Activated naive CD8-positive, alpha-beta T cell treated with anti-CD3 and anti-CD28 coated beads, Interleukin-2, amount 10 ng/mL, durations not matched to agents 7 days and 5 days (primary cell): ENCODE measurements at regions not wholly inside any gene's neighbourhood (a gene's known extent, or its start where the extent isn't known, plus 50 kb on each side); places are given as distances from the start of the nearest gene placed in this dataset.

ENCODE experiments used
- ATAC-seq: fragments of 150-1000 bp; cut with Tn5 transposase; one replicate; pipeline ENCODE4 v1.10.0; 2021; ENCODE audit warnings: low read depth, moderate library complexity
- POLR2A ChIA-PET: fragments of 350-600 bp; sonication (Branson Sonifier 250); formaldehyde crosslinking; loops from one replicate; lab custom pipeline; 2021; ENCODE audit warnings: antibody characterized with exemption; lab: Charles Lee
- DNase-seq: peaks from one replicate; pipeline ENCODE4 v3.0.0; 2021
- H3K27ac Mint-ChIP-seq: one replicate; pipeline ENCODE4 v1.8.0; 2022; ENCODE audit warnings: mild to moderate bottlenecking, mixed read lengths
- H3K27me3 Mint-ChIP-seq: one replicate; pipeline ENCODE4 v1.8.0; 2022; ENCODE audit warnings: mild to moderate bottlenecking, moderate library complexity, mixed read lengths
- H3K36me3 Mint-ChIP-seq: one replicate; pipeline ENCODE4 v1.8.0; 2021; ENCODE audit warnings: mild to moderate bottlenecking, mixed read lengths
- H3K4me1 Mint-ChIP-seq: one replicate; pipeline ENCODE4 v1.8.0; 2021; ENCODE audit warnings: mixed read lengths
- H3K4me3 Mint-ChIP-seq: one replicate; pipeline ENCODE4 v1.8.0; 2022; ENCODE audit warnings: mild to moderate bottlenecking, moderate library complexity, mixed read lengths
- H3K9me3 Mint-ChIP-seq: one replicate; pipeline ENCODE4 v1.8.0; 2021; ENCODE audit warnings: mixed read lengths

- peaks cover 5% of the 10 kb centered on the region for H3K27me3 Mint-ChIP-seq
- DNase-seq (no peak), ATAC-seq (no peak)
- H3K36me3 Mint-ChIP-seq: peaks cover 3% of the 10 kb centered on the region
- H3K27ac Mint-ChIP-seq: no peak overlapping the region
- POLR2A ChIA-PET: no interaction called here
- peaks cover 13% of the 10 kb centered on the region for H3K9me3 Mint-ChIP-seq
- H3K4me3 Mint-ChIP-seq: no peak overlapping the region
- no peaks in the 10 kb centered on the region for H3K4me1 Mint-ChIP-seq
Observed at GRCh38 chr6:119575721-119576120, 226.2 kb upstream of the MAN1A1 start.

GRCh38 chr6:119568580-119568979 lies 219.0 kb upstream of the MAN1A1 start:
- Mint-ChIP-seq H3K27me3 (no peaks in the 10 kb centered on the region), H3K36me3 (no peaks in the 10 kb centered on the region), H3K4me1 (no peaks in the 10 kb centered on the region), H3K4me3 (no peak overlapping the region), H3K27ac (no peak overlapping the region), H3K9me3 (no peaks in the 10 kb centered on the region)
- POLR2A ChIA-PET: no interaction called here
- DNase-seq (no peak), ATAC-seq (no peak)

GRCh38 chr6:119566546-119567260 lies 217.1 kb upstream of the MAN1A1 start:
- DNase-seq (no peak), ATAC-seq (no peak)
- Mint-ChIP-seq H3K27ac (no peak overlapping the region), H3K4me1 (no peaks in the 10 kb centered on the region), H3K9me3 (no peaks in the 10 kb centered on the region), H3K4me3 (no peak overlapping the region), H3K27me3 (no peaks in the 10 kb centered on the region), H3K36me3 (no peaks in the 10 kb centered on the region)
- POLR2A ChIA-PET: no interaction called here

- ATAC-seq (no peak), DNase-seq (no peak)
- POLR2A ChIA-PET: no interaction called here
- Mint-ChIP-seq H3K36me3 (no peaks in the 10 kb centered on the region), H3K9me3 (no peaks in the 10 kb centered on the region), H3K27ac (no peak overlapping the region), H3K4me3 (no peak overlapping the region), H3K4me1 (no peaks in the 10 kb centered on the region), H3K27me3 (no peaks in the 10 kb centered on the region)
Observed at GRCh38 chr6:119565893-119566292, 216.3 kb upstream of the MAN1A1 start.

GRCh38 chr6:119562168-119562567 lies 212.6 kb upstream of the MAN1A1 start:
- H3K9me3 Mint-ChIP-seq: no peaks in the 10 kb centered on the region
- no peak overlapping the region for H3K27ac Mint-ChIP-seq
- DNase-seq (no peak), ATAC-seq (no peak)
- POLR2A ChIA-PET: no interaction called here
- H3K4me3 Mint-ChIP-seq: no peak overlapping the region
- no peaks in the 10 kb centered on the region for H3K4me1 Mint-ChIP-seq
- no peaks in the 10 kb centered on the region for H3K27me3 Mint-ChIP-seq
- H3K36me3 Mint-ChIP-seq: no peaks in the 10 kb centered on the region

GRCh38 chr6:119559586-119559985 lies 210.0 kb upstream of the MAN1A1 start:
- no peak overlapping the region for H3K4me3 Mint-ChIP-seq
- no peaks in the 10 kb centered on the region for H3K4me1 Mint-ChIP-seq
- DNase-seq (no peak), ATAC-seq (no peak)
- H3K36me3 Mint-ChIP-seq: no peaks in the 10 kb centered on the region
- H3K9me3 Mint-ChIP-seq: no peaks in the 10 kb centered on the region
- H3K27ac Mint-ChIP-seq: no peak overlapping the region
- POLR2A ChIA-PET: no interaction called here
- peaks cover 2% of the 10 kb centered on the region for H3K27me3 Mint-ChIP-seq

GRCh38 chr6:119557239-119557638 lies 207.7 kb upstream of the MAN1A1 start:
- Mint-ChIP-seq H3K36me3 (peaks cover 1% of the 10 kb centered on the region), H3K27me3 (peaks cover 3% of the 10 kb centered on the region), H3K27ac (no peak overlapping the region), H3K4me3 (no peak overlapping the region), H3K4me1 (no peaks in the 10 kb centered on the region), H3K9me3 (no peaks in the 10 kb centered on the region)
- POLR2A ChIA-PET: no interaction called here
- ATAC-seq (no peak), DNase-seq (no peak)

- Mint-ChIP-seq H3K4me3 (no peak overlapping the region), H3K9me3 (no peaks in the 10 kb centered on the region), H3K36me3 (peaks cover 1% of the 10 kb centered on the region), H3K27ac (no peak overlapping the region), H3K4me1 (no peaks in the 10 kb centered on the region), H3K27me3 (peaks cover 10% of the 10 kb centered on the region)
- DNase-seq (no peak), ATAC-seq (no peak)
- POLR2A ChIA-PET: no interaction called here
Observed at GRCh38 chr6:119552021-119552420, 202.5 kb upstream of the MAN1A1 start.

- Mint-ChIP-seq H3K36me3 (no peaks in the 10 kb centered on the region), H3K27me3 (peaks cover 14% of the 10 kb centered on the region), H3K4me1 (peaks cover 7% of the 10 kb centered on the region), H3K27ac (no peak overlapping the region), H3K4me3 (no peak overlapping the region), H3K9me3 (peaks cover 1% of the 10 kb centered on the region)
- DNase-seq (no peak), ATAC-seq (no peak)
- POLR2A ChIA-PET: no interaction called here
Observed at GRCh38 chr6:119547024-119547423, 197.5 kb upstream of the MAN1A1 start.

- Mint-ChIP-seq H3K9me3 (peaks cover 1% of the 10 kb centered on the region), H3K36me3 (no peaks in the 10 kb centered on the region), H3K4me1 (peaks cover 7% of the 10 kb centered on the region), H3K27ac (no peak overlapping the region), H3K4me3 (no peak overlapping the region), H3K27me3 (peaks cover 17% of the 10 kb centered on the region)
- POLR2A ChIA-PET: no interaction called here
- no peak for DNase-seq
- no peak for ATAC-seq
Observed at GRCh38 chr6:119545245-119545644, 195.7 kb upstream of the MAN1A1 start.

- Mint-ChIP-seq H3K9me3 (peaks cover 1% of the 10 kb centered on the region), H3K27ac (no peak overlapping the region), H3K36me3 (no peaks in the 10 kb centered on the region), H3K27me3 (peaks cover 17% of the 10 kb centered on the region), H3K4me1 (peaks cover 7% of the 10 kb centered on the region), H3K4me3 (no peak overlapping the region)
- no peak for DNase-seq
- POLR2A ChIA-PET: no interaction called here
- no peak for ATAC-seq
Observed at GRCh38 chr6:119544325-119545175, 195.0 kb upstream of the MAN1A1 start.

- peaks cover 1% of the 10 kb centered on the region for H3K9me3 Mint-ChIP-seq
- peaks cover 17% of the 10 kb centered on the region for H3K27me3 Mint-ChIP-seq
- DNase-seq (no peak), ATAC-seq (peak; percentile 33)
- no peaks in the 10 kb centered on the region for H3K36me3 Mint-ChIP-seq
- POLR2A ChIA-PET: no interaction called here
- peaks cover 7% of the 10 kb centered on the region for H3K4me1 Mint-ChIP-seq
- no peak overlapping the region for H3K27ac Mint-ChIP-seq
- no peak overlapping the region for H3K4me3 Mint-ChIP-seq
Observed at GRCh38 chr6:119543332-119543731, 193.8 kb upstream of the MAN1A1 start.

- no peak overlapping the region for H3K4me3 Mint-ChIP-seq
- H3K36me3 Mint-ChIP-seq: no peaks in the 10 kb centered on the region
- DNase-seq (no peak), ATAC-seq (no peak)
- H3K27me3 Mint-ChIP-seq: peaks cover 11% of the 10 kb centered on the region
- POLR2A ChIA-PET: no interaction called here
- H3K4me1 Mint-ChIP-seq: peaks cover 7% of the 10 kb centered on the region
- H3K9me3 Mint-ChIP-seq: peaks cover 1% of the 10 kb centered on the region
- no peak overlapping the region for H3K27ac Mint-ChIP-seq
Observed at GRCh38 chr6:119542037-119542436, 192.5 kb upstream of the MAN1A1 start.
